DND-41 (cell line): ENCODE measurements at regions not wholly inside any gene's neighbourhood (a gene's known extent, or its start where the extent isn't known, plus 50 kb on each side); places are given as distances from the start of the nearest gene placed in this dataset.

Experiments used
- ATAC-seq: fragments of 200-7000 bp; cut with Tn5 transposase; 3 replicates; pipeline ENCODE4 v1.9.1; 2021; ENCODE audit warnings: low read depth; ENCODE audit not compliant: insufficient read depth
- DNase-seq: peaks from one replicate; pipeline ENCODE4 v3.0.0-alpha.2; 2020
- H2AFZ ChIP-seq: 2 replicates; pipeline ENCODE4 v1.6.0; 2012; ENCODE audit warnings: low read depth, low read length
- H3K27ac ChIP-seq: 2 replicates; pipeline ENCODE4 v1.5.1; 2012; ENCODE audit warnings: low read length, inconsistent platforms
- H3K27me3 ChIP-seq: fragments of 200-600 bp; sonication (generic); 2 replicates; pipeline ENCODE4 v1.6.0; 2012; ENCODE audit warnings: low read length, mild to moderate bottlenecking, inconsistent platforms; ENCODE audit not compliant: insufficient read depth, poor library complexity
- H3K36me3 ChIP-seq: 2 replicates; pipeline ENCODE4 v1.5.1; 2012; ENCODE audit warnings: low read length, inconsistent platforms; ENCODE audit not compliant: insufficient read depth
- H3K4me1 ChIP-seq: 2 replicates; pipeline ENCODE4 v1.5.1; 2012; ENCODE audit warnings: mild to moderate bottlenecking, low read length; ENCODE audit not compliant: insufficient read depth
- H3K4me2 ChIP-seq: 2 replicates; pipeline ENCODE4 v1.6.0; 2012; ENCODE audit warnings: mild to moderate bottlenecking, moderate library complexity, low read length, inconsistent platforms; ENCODE audit not compliant: insufficient read depth
- H3K4me3 ChIP-seq, 2 experiments: fragments of 200-600 bp in 1 of 2; shearing (Covaris generic) in 1 of 2; 2 replicates each; pipeline ENCODE4 v1.5.1; 2012 to 2016; ENCODE audit warnings: inconsistent platforms in 2 of 2, low read length in 2 of 2, mild to moderate bottlenecking in 2 of 2, low read depth in 1 of 2, moderate library complexity in 1 of 2
- H3K79me2 ChIP-seq: 2 replicates; pipeline ENCODE4 v1.6.0; 2012; ENCODE audit warnings: low read length, inconsistent platforms; ENCODE audit not compliant: insufficient read depth
- H3K9ac ChIP-seq: 2 replicates; pipeline ENCODE4 v1.6.0; 2012; ENCODE audit warnings: low read depth, mild to moderate bottlenecking, inconsistent platforms, low read length, moderate library complexity
- H3K9me3 ChIP-seq: 2 replicates; pipeline ENCODE4 v1.5.1; 2012; ENCODE audit warnings: low read length, moderate library complexity, mild to moderate bottlenecking, inconsistent platforms; ENCODE audit not compliant: insufficient read depth, severe bottlenecking
- H4K20me1 ChIP-seq: 2 replicates; pipeline ENCODE4 v1.6.0; 2012; ENCODE audit warnings: low read length; ENCODE audit not compliant: insufficient read depth
- EZH2 ChIP-seq: IDR thresholded peaks from 3 replicates; pipeline ENCODE4 v1.6.1; 2012; ENCODE audit warnings: borderline replicate concordance, low read depth, mild to moderate bottlenecking, moderate library complexity, low read length, inconsistent platforms; ENCODE audit not compliant: severe bottlenecking
- TF ChIP-seq, protein P1 (sequence below): IDR thresholded peaks from 2 replicates; pipeline ENCODE4 v1.5.1; 2012; ENCODE audit warnings: borderline replicate concordance, low read length, moderate library complexity, mild to moderate bottlenecking; ENCODE audit not compliant: poor library complexity, severe bottlenecking; ENCODE audit errors: extremely low read depth

DNA sequence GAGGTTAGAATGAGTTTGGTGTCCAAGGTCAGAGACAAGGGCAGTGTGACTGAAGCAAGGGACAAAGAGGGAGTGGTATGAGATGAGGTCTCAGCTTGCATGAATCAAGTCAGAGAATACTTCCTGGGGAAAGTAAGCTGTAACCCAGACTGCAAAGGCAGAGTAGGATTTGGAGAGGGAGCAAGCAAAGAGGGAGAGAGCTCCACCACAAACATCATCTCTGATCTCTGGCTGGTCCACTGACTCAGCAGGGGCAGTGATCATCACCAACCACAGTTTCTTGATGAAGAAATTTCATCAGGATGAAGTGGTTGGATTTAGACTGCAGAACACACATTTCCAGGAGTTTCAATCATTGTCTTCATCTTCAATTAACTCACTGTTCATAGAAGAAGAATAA, 54.9 kb upstream of the HMGXB4 start:
- no peaks in the 10 kb centered on the region for H3K4me1 ChIP-seq
- no peaks in the 10 kb centered on the region for H4K20me1 ChIP-seq
- no peaks in the 10 kb centered on the region for H3K9me3 ChIP-seq
- no peak overlapping the region for H2AFZ ChIP-seq
- TF ChIP-seq, protein P1, sequence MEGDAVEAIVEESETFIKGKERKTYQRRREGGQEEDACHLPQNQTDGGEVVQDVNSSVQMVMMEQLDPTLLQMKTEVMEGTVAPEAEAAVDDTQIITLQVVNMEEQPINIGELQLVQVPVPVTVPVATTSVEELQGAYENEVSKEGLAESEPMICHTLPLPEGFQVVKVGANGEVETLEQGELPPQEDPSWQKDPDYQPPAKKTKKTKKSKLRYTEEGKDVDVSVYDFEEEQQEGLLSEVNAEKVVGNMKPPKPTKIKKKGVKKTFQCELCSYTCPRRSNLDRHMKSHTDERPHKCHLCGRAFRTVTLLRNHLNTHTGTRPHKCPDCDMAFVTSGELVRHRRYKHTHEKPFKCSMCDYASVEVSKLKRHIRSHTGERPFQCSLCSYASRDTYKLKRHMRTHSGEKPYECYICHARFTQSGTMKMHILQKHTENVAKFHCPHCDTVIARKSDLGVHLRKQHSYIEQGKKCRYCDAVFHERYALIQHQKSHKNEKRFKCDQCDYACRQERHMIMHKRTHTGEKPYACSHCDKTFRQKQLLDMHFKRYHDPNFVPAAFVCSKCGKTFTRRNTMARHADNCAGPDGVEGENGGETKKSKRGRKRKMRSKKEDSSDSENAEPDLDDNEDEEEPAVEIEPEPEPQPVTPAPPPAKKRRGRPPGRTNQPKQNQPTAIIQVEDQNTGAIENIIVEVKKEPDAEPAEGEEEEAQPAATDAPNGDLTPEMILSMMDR = no peak
- TF ChIP-seq EZH2 = no peak
- no peaks in the 10 kb centered on the region for H3K36me3 ChIP-seq
- DNase-seq (no peak), ATAC-seq (no peak)
- H3K4me3 ChIP-seq = no peak overlapping the region
- H3K27ac ChIP-seq = no peak overlapping the region
- peaks cover 4% of the 10 kb centered on the region for H3K27me3 ChIP-seq
- no peak overlapping the region for H3K9ac ChIP-seq
- no peaks in the 10 kb centered on the region for H3K79me2 ChIP-seq
- no peak overlapping the region for H3K4me2 ChIP-seq

DNA sequence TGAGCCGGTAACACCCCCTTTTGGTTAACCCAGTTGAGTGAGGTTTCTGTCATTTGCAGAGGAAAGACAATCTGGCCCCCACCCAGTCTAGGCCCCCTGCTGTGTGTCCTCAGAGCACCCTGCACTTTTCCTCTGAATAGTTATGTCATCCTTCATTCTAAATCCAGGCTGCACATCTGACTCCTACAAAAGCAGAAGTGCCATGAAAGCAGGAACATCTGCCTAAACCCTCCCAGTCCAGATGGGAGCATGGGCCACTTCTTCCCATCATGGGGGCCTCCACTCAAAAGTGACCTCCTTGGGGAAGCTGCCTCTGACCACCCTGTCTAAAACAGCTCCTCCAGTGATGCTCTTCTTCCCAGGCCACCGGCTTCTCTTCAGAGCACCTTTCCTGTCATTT, 53.7 kb upstream of the HMGXB4 start:
- ATAC-seq (no peak), DNase-seq (no peak)
- Histone ChIP-seq H3K4me3 (no peak overlapping the region), H3K4me2 (no peak overlapping the region), H3K36me3 (no peaks in the 10 kb centered on the region), H3K9ac (no peak overlapping the region), H3K27me3 (peaks cover 4% of the 10 kb centered on the region), H3K4me1 (no peaks in the 10 kb centered on the region), H3K79me2 (no peaks in the 10 kb centered on the region), H4K20me1 (no peaks in the 10 kb centered on the region), H3K9me3 (no peaks in the 10 kb centered on the region), H2AFZ (no peak overlapping the region), H3K27ac (no peak overlapping the region)
- TF ChIP-seq, protein P1 = no peak
- TF ChIP-seq EZH2 = no peak

DNA sequence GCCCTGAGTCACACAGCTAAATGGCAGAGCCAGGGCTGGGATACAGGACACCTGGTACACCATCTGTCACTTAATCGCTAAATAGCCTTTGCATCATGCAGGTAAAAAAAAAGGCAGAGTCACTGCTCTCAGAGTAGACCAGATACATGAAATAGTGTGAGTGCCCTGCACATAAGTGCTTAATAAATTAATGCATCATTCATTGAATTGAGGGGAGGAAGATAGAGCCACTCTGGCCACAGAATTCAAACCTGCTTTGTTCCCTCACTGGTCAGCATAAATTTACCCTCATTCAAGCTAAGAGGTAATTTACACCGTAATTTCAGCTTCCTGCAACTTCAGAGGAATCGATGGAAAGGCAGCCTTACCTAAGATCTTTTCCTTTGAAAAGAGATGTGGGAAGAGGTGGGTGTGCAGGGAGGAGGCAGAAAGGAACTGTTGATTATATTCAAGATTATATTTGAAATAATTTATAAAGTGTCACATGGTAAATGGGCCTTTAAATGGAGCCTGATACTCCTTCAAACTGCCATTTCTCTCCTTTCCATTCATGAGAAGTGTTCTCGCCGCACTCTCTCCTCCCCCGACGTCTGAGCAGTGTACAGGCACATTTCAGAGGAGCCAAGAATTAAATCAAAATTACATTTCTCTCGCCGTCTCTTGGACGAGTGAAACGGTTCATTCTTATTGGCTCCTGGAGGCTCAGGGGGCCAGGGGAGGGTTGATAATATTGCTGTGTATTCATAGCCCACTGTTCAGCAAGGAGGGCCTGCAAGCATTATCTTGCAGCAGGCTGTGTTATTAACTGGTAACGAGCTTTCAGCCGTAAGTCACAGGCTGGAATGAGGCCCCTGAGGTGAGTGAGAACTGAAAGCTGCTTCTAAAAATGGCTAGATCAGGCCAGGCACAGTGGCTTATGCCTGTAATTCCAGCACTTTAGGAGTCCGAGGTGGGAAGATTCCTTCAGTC, 52.2 kb upstream of the HMGXB4 start:
- Histone ChIP-seq H3K4me3 (no peak overlapping the region), H3K4me1 (no peaks in the 10 kb centered on the region), H2AFZ (no peak overlapping the region), H4K20me1 (no peaks in the 10 kb centered on the region), H3K79me2 (no peaks in the 10 kb centered on the region), H3K36me3 (no peaks in the 10 kb centered on the region), H3K4me2 (no peak overlapping the region), H3K27ac (no peak overlapping the region), H3K9ac (no peak overlapping the region), H3K9me3 (no peaks in the 10 kb centered on the region), H3K27me3 (peaks cover 4% of the 10 kb centered on the region)
- TF ChIP-seq, protein P1 = no peak
- TF ChIP-seq EZH2 = no peak
- no peak for ATAC-seq
- DNase-seq = no peak
